HUES6 (cell line): ENCODE measurements at regions not wholly inside any gene's neighbourhood (a gene's known extent, or its start where the extent isn't known, plus 50 kb on each side); places are given as distances from the start of the nearest gene placed in this dataset.

Experiments used
- H3K27ac ChIP-seq: 2 replicates; pipeline ENCODE4 v1.7.0; 2013; ENCODE audit warnings: low read depth, mild to moderate bottlenecking, low read length, inconsistent platforms
- H3K27me3 ChIP-seq: 2 replicates; pipeline ENCODE4 v1.6.1; 2013; ENCODE audit warnings: low read length; ENCODE audit not compliant: control insufficient read depth, insufficient read depth
- H3K36me3 ChIP-seq: 2 replicates; pipeline ENCODE4 v1.6.1; 2013; ENCODE audit warnings: low read length; ENCODE audit not compliant: control insufficient read depth, insufficient read depth
- H3K4me1 ChIP-seq: 2 replicates; pipeline ENCODE4 v1.6.1; 2013; ENCODE audit warnings: low read length; ENCODE audit not compliant: control insufficient read depth, insufficient read depth
- H3K4me3 ChIP-seq: 2 replicates; pipeline ENCODE4 v1.5.1; 2013; ENCODE audit warnings: low read depth, low read length
- H3K9ac ChIP-seq: one replicate; pipeline ENCODE4 v1.6.1; 2013; ENCODE audit warnings: mild to moderate bottlenecking, low read length
- H3K9me3 ChIP-seq: 2 replicates; pipeline ENCODE4 v1.6.1; 2013; ENCODE audit warnings: low read depth, low read length; ENCODE audit not compliant: control insufficient read depth, insufficient read depth

GRCh38 chr4:182014164-182014563 is 229.0 kb upstream of the TENM3 start:
- Histone ChIP-seq H3K9me3 (no peaks in the 10 kb centered on the region), H3K27ac (no peak overlapping the region)

DNA sequence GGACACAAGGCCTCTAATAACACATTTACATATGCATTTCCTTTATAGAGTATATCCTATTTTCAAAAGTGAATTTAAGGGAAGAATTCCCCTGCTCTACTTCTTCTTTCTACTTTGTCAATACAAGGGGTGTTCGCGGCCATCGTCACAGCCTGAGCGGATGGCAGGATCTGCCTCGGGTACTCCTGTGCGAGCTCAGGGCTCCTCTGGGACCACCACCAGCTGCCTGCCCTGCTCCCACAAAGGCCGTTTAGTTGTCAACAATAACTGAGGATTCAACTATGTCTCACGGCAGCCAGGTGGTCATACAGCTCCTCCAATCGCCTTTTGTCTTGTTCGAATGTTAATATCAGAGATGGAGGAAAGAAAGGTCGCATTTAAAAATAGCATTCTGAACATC is 228.2 kb upstream of the TENM3 start:
- Histone ChIP-seq H3K27me3 (no peaks in the 10 kb centered on the region), H3K4me3 (no peak overlapping the region), H3K9ac (no peak overlapping the region), H3K4me1 (no peaks in the 10 kb centered on the region), H3K9me3 (no peaks in the 10 kb centered on the region), H3K27ac (no peak overlapping the region), H3K36me3 (no peaks in the 10 kb centered on the region)

More at GRCh38 chr4:182014164-182014563, 229.0 kb upstream of the TENM3 start:
- no peak overlapping the region for H3K9ac ChIP-seq
- H3K4me3 ChIP-seq: no peak overlapping the region
- H3K36me3 ChIP-seq: no peaks in the 10 kb centered on the region
- H3K27me3 ChIP-seq: no peaks in the 10 kb centered on the region
- no peaks in the 10 kb centered on the region for H3K4me1 ChIP-seq

DNA sequence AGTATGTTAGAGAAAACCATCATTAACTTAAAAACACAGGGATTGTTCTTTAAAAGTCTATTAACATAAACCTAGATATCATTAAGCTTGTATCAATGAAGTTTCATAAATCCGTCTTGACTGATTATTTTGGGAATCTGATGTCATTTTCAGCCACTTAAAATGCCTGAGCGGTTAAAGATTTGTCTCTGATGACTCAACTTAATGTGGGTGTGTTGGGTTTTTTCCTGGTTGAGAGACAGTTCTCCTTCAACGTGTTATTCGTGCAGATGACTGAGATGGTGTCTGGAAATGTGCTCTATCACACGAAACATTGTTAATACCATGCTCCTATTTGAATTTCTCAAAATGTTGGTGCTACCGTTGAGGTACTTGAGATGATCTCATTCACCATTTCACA is 227.3 kb upstream of the TENM3 start:
- H3K36me3 ChIP-seq: no peaks in the 10 kb centered on the region
- H3K27ac ChIP-seq: no peak overlapping the region
- no peaks in the 10 kb centered on the region for H3K4me1 ChIP-seq
- H3K9me3 ChIP-seq: no peaks in the 10 kb centered on the region
- no peak overlapping the region for H3K4me3 ChIP-seq
- H3K9ac ChIP-seq: no peak overlapping the region
- no peaks in the 10 kb centered on the region for H3K27me3 ChIP-seq

- Histone ChIP-seq H3K4me3 (no peak overlapping the region), H3K9me3 (no peaks in the 10 kb centered on the region), H3K27ac (no peak overlapping the region), H3K4me1 (no peaks in the 10 kb centered on the region), H3K27me3 (no peaks in the 10 kb centered on the region), H3K9ac (no peak overlapping the region), H3K36me3 (no peaks in the 10 kb centered on the region)
Measured at GRCh38 chr4:182017038-182017437, 226.2 kb upstream of the TENM3 start.

GRCh38 chr4:182018691-182019090 is 224.5 kb upstream of the TENM3 start:
- H3K9me3 ChIP-seq: no peaks in the 10 kb centered on the region
- H3K9ac ChIP-seq: no peak overlapping the region
- peaks cover 5% of the 10 kb centered on the region; the same call in 1 of the 2 replicates for H3K4me1 ChIP-seq
- no peak overlapping the region for H3K27ac ChIP-seq
- H3K27me3 ChIP-seq: no peaks in the 10 kb centered on the region
- no peak overlapping the region for H3K4me3 ChIP-seq
- H3K36me3 ChIP-seq: no peaks in the 10 kb centered on the region

GRCh38 chr4:182019148-182019652 is 224.0 kb upstream of the TENM3 start:
- no peak overlapping the region for H3K4me3 ChIP-seq
- H3K27ac ChIP-seq: no peak overlapping the region
- no peaks in the 10 kb centered on the region for H3K27me3 ChIP-seq
- no peak overlapping the region for H3K9ac ChIP-seq
- no peaks in the 10 kb centered on the region for H3K36me3 ChIP-seq
- peaks cover 5% of the 10 kb centered on the region; the same call in 1 of the 2 replicates for H3K4me1 ChIP-seq
- no peaks in the 10 kb centered on the region for H3K9me3 ChIP-seq

GRCh38 chr4:182022909-182023308 is 220.3 kb upstream of the TENM3 start:
- Histone ChIP-seq H3K27ac (no peak overlapping the region), H3K27me3 (no peaks in the 10 kb centered on the region), H3K9ac (no peak overlapping the region), H3K4me3 (no peak overlapping the region), H3K4me1 (peaks cover 5% of the 10 kb centered on the region; the same call in 1 of the 2 replicates), H3K36me3 (no peaks in the 10 kb centered on the region), H3K9me3 (peaks cover 9% of the 10 kb centered on the region; the same call in 1 of the 2 replicates)

DNA sequence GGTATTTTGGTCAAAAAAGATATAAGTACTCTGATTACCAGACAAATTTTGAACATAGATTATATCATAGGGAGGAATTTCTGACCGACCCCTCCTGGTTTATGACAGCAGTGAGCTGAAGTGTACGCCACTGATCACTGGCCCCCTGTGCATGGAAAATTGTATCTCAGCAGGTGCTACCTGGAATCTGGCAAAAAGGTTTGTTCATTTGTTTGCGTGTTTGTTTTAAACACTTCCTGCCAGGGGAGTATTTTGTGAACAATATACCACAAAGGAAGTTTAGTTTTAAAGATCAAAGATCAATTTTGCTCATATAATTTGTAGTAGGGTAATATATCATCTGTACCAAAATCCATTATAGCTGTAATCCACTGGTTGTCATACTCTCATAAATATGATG is 219.7 kb upstream of the TENM3 start:
- H3K36me3 ChIP-seq: no peaks in the 10 kb centered on the region

DNA sequence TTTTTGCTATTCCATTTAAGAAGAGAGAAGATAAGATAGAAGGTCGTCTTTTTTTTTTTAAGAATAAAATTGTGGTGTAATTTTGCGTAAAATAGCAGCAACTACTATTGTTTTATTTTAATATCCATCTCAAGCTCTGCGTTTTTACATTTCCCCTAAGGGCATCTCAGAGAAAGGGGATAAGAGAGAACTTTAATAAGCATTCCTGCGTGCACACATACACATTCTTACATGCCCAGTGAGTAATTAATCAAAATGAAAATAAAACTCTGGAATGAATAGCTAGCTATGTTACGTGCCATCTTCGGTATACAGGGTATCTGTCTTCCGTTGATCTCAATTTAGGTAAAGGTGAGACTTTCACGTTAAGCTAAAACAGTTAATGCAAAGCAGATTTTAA is 200.3 kb upstream of the TENM3 start:
- Histone ChIP-seq H3K36me3 (no peaks in the 10 kb centered on the region), H3K4me1 (no peaks in the 10 kb centered on the region), H3K27me3 (no peaks in the 10 kb centered on the region), H3K9me3 (no peaks in the 10 kb centered on the region), H3K27ac (no peak overlapping the region), H3K4me3 (no peak overlapping the region), H3K9ac (no peak overlapping the region)

More for the DNA sequence above, 219.7 kb upstream of the TENM3 start:
- Histone ChIP-seq H3K4me1 (peaks cover 5% of the 10 kb centered on the region; the same call in 1 of the 2 replicates), H3K9ac (no peak overlapping the region), H3K27ac (no peak overlapping the region), H3K9me3 (peaks cover 12% of the 10 kb centered on the region; the same call in 1 of the 2 replicates), H3K27me3 (no peaks in the 10 kb centered on the region), H3K4me3 (no peak overlapping the region)

GRCh38 chr4:182048871-182049270 is 194.3 kb upstream of the TENM3 start:
- Histone ChIP-seq H3K27ac (no peak overlapping the region), H3K4me1 (no peaks in the 10 kb centered on the region), H3K27me3 (no peaks in the 10 kb centered on the region), H3K4me3 (no peak overlapping the region), H3K9me3 (no peaks in the 10 kb centered on the region), H3K9ac (no peak overlapping the region), H3K36me3 (no peaks in the 10 kb centered on the region)

- Histone ChIP-seq H3K4me1 (no peaks in the 10 kb centered on the region), H3K27me3 (no peaks in the 10 kb centered on the region), H3K36me3 (0 out of 2 replicates have a peak, but pooled peaks cover 10% of the 10 kb centered on the region), H3K9me3 (peaks cover 16% of the 10 kb centered on the region), H3K27ac (no peak overlapping the region), H3K4me3 (no peak overlapping the region), H3K9ac (no peak overlapping the region)
Measured at GRCh38 chr4:182056866-182057265, 186.3 kb upstream of the TENM3 start.
